G401 (cell line): ENCODE measurements at regions not wholly inside any gene's neighbourhood (a gene's known extent, or its start where the extent isn't known, plus 50 kb on each side); places are given as distances from the start of the nearest gene placed in this dataset.

ENCODE experiments used
- DNase-seq: peaks from one replicate; pipeline ENCODE4 v3.0.0-alpha.2; 2015; ENCODE audit warnings: low spot score
- in situ Hi-C: cut with HindIII; loops from 2 replicates; pipeline ENCODE4 v1.10.0; 2016; ENCODE audit warnings: low sequenced_read_pairs, mixed read lengths

DNA sequence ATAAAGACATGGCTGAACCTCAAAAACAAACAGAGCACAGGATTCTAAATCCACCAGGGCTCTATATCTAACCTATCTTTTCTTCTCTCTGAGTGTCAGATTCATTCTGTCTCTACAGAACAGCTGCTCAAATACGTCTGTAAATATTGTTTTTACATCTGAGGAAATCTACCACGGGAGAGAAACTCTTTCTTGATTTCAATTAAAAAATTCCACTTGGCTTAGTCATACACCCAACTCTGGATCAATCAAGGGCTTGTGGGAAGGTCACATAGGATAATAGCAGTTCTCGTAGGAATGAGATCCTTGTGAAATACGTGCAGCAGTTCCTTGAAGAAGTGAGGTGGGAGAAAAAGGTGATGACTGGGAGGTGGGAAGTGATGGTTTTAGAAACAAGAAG lies 1355.7 kb upstream of the ADGRL2 start:
- no peak for DNase-seq
- in situ Hi-C loops = no loop called here

DNA sequence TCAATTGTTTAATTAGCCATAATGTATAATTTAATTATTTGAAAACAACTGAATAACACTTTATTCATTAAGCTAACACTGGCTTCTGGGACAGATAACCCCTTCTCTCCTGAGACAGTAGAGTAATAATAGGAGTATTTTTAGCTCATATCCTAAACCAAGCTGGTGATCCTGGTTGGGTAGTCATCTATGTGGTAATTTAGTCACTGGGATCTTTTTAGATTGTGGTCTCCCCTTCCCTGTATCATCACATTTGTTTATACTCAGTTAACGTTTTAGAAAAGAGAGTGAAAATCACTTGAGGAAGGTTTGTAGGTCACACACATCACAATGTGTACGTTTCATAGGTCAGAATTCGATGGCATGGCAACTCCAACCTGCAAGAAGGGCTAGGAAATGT lies 1356.6 kb upstream of the ADGRL2 start:
- in situ Hi-C loops = no loop called here

GRCh38 chr1:80441664-80442063 lies 1359.1 kb upstream of the ADGRL2 start:
- in situ Hi-C loops = no loop called here

More for the DNA sequence above, 1356.6 kb upstream of the ADGRL2 start:
- no peak for DNase-seq

GRCh38 chr1:80436851-80437250 lies 1363.9 kb upstream of the ADGRL2 start:
- in situ Hi-C loops = no loop called here

More at GRCh38 chr1:80441664-80442063, 1359.1 kb upstream of the ADGRL2 start:
- no peak for DNase-seq

DNA sequence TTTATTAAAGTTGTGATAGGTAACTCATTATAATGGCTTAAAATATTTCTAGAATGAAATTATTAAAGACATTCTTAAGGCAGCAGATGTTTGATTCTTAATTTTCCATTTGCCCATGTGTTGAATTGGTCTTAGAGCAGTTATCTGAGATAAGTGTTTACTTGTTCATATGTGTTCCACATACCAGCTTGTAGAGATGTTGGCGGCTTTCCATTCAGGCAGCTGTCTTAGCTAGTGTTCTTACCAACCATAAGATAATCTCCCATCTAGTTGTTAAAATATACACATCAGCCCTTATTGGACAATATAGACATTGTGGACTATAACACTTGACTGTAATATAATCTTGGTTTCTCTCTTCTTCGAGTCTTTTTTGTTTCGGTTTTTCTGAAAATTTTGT lies 1372.9 kb upstream of the ADGRL2 start:
- no peak for DNase-seq
- in situ Hi-C loops = no loop called here

More at GRCh38 chr1:80436851-80437250, 1363.9 kb upstream of the ADGRL2 start:
- DNase-seq = no peak

DNA sequence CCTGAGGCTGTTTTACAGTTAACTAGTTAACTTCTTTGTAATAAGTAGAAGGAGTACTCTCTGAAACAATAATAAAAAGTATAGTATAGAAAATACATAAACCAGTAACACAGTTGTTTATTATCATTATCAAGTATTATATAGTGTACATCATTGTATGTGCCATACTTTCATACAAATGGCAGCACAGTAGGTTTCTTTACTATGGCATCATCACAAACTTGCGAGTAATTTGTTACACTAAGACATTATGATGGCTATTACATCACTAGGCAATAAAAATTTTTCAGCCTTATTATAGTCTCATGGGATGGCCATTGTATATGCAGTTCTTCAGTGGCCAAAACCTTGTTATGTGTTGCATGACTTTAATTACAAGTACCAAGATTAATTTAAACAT lies 1376.5 kb upstream of the ADGRL2 start:
- in situ Hi-C loops = no loop called here
- DNase-seq = no peak

GRCh38 chr1:80418134-80418533 lies 1382.6 kb upstream of the ADGRL2 start:
- in situ Hi-C loops = no loop called here
- DNase-seq = no peak

- DNase-seq = no peak
- in situ Hi-C loops = no loop called here
These were observed 1383.1 kb upstream of the ADGRL2 start for GRCh38 chr1:80417671-80418070.

GRCh38 chr1:80413969-80414368 lies 1386.8 kb upstream of the ADGRL2 start:
- in situ Hi-C loops = no loop called here
- DNase-seq = no peak

DNA sequence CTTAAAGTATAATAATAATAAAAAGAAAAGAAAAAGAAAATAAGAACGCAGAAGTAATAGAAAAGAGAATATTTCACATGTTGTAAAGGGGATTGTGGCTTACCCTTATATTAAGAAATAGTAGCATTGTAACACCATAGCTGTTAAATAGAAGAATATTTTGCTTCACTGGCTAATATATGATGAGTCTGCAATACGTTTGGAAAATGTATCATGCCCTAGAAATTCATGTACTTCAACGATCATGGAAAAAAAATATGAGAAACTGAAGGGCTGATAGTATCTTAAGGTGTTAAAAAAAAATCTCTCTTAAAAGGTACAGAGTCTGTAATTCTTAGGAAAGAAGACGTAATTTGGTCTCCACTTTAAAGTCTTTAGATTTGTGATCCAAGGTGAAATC lies 1390.5 kb upstream of the ADGRL2 start:
- DNase-seq = no peak
- in situ Hi-C loops = no loop called here

- DNase-seq = no peak
These were observed 1397.0 kb upstream of the ADGRL4 start for GRCh38 chr1:80403471-80403893.

GRCh38 chr1:80402625-80403024 lies 1396.1 kb upstream of the ADGRL4 start:
- no peak for DNase-seq
- in situ Hi-C loops = no loop called here

More at GRCh38 chr1:80403471-80403893, 1397.0 kb upstream of the ADGRL4 start:
- in situ Hi-C loops = no loop called here

DNA sequence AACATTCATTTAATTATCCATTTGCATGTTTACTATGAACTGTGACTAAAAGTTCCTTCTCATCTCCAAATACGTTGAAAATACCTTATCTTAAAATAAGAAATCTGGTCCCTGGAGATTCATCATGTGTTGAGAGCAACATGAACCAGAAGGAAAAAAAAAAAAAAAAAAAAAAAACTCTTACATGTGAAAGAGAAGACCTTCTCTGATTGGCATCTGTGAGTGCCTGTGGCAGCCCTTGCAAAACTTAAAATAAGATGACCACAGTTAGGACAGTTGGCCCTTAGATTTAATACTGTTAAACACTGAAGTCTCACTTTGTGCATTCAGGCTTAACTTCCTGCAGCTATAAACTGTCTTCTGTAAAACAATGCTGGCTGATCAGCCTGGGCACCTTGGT lies 1395.2 kb upstream of the ADGRL4 start:
- no peak for DNase-seq
- in situ Hi-C loops = no loop called here

DNA sequence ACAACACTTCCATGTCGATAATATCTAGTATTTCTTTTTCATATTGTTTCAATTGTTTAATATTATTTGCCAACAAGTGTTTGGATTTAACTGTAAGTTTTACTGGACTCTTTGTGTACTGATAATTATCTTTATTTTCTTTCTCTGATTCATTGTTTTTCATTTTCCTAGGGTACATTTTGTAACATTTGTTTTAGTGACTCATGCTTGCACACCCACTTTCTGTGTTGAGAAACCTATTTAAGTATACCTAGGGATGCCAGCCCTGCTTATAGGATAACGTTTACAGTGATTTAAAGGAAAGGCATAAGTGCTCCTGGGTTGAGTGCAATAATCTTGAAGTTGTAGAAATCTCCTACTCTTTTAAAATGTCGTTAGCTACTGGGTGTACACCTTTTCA lies 1386.0 kb upstream of the ADGRL4 start:
- in situ Hi-C loops = no loop called here
- DNase-seq = no peak

DNA sequence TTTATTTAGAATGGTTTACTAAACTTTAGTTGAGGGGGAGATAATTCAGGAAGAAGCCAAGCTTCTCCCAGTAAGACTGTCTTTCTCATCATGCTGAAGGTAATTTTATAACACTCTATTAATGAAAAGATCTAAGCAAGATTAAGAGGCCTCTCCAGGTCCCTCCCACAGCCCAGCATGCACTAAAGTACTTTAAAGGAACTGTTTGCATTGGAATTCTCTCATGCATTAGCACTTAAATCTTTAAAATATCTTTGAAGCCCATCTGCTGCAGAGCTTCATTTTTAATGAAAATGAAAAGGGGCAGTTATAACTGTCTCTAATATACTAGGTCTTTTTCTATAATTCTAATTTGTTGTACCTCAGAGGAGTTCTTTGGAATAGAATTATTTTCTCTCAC lies 1379.1 kb upstream of the ADGRL4 start:
- no peak for DNase-seq
- in situ Hi-C loops = no loop called here

GRCh38 chr1:80384959-80385358 lies 1378.4 kb upstream of the ADGRL4 start:
- no peak for DNase-seq
- in situ Hi-C loops = no loop called here

DNA sequence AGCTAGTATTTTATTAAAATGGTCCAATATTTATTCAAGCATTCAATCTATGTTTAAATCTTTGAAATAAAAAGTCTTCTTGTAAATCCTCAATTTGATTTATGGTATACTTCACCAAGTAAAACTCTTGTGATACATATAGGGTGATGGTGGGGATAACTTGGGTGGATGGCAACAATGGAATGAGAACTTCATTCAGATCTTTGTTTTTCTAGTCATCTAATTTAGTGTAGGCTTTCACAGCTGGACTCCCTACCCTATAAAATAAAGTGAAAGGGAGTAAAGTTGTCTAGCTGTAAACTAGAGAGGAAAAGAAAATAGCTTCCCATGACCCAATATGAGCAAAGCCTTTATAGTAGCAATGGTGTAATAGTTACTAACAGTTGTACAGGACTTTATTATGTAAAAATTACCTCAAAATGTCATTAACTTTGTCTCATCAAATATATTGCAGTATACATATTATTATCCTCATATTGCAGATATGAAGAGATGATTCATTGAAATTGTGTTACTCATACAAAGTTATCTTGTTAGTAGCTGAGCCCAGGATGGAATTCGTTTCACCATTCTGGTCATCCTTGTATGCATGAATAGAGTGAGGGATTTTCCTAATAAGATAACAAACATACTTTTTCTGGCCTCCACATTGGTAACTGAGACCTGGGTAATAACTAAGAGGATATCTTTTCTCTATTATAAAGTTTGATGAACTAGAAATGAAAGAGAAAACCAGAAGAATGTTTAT lies 1377.7 kb upstream of the ADGRL4 start:
- no peak for DNase-seq
- in situ Hi-C loops = no loop called here

- in situ Hi-C loops = no loop called here
- no peak for DNase-seq
These were observed 1369.1 kb upstream of the ADGRL4 start for GRCh38 chr1:80375662-80376061.

DNA sequence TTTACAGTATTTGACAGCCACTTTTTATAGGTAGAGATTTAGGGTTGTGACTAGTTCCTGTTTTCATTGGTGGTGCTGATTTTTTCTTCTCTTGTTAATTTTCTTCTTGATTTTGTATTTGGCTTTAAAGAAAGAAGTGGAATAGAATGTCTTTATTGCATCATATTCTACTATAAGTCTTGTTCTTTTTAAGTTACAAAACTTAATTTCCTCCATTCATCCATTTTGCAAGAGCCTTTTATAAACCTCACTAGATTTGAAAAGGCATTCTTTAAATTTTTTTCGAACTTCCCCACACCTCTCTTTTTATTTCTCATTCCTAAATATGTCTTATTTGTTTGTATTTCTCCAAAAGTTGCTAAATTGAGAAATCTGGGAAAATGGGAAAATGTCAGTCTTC lies 1368.6 kb upstream of the ADGRL4 start:
- in situ Hi-C loops = no loop called here
- no peak for DNase-seq

DNA sequence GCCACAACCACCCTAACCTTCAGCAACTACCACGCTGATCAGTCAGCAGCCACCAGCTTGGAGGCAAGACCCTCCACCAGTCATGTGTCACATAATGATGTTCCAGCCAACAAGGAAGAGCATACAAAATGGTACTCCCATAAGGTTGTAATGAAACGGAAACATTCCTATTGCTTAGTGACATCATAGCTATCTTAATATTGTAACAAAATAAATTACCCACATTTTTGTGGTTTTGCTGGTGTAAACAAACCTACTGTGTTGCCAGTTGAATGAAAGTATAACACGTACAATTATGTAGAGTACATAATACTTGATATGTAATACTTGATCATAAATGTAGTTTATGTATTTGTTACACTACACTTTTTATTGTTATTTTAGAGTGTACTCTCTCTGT lies 1363.2 kb upstream of the ADGRL4 start:
- in situ Hi-C loops = no loop called here
- no peak for DNase-seq

GRCh38 chr1:80367058-80367457 lies 1360.5 kb upstream of the ADGRL4 start:
- no peak for DNase-seq
- in situ Hi-C loops = no loop called here
